GM19035 (cell line): ENCODE measurements at regions not wholly inside any gene's neighbourhood (a gene's known extent, or its start where the extent isn't known, plus 50 kb on each side); places are given as distances from the start of the nearest gene placed in this dataset.

Experiments
- ATAC-seq: cut with Tn5 transposase; IDR thresholded peaks from one replicate; pipeline ENCODE4 v1.9.1; 2021; ENCODE audit not compliant: unreplicated experiment

DNA sequence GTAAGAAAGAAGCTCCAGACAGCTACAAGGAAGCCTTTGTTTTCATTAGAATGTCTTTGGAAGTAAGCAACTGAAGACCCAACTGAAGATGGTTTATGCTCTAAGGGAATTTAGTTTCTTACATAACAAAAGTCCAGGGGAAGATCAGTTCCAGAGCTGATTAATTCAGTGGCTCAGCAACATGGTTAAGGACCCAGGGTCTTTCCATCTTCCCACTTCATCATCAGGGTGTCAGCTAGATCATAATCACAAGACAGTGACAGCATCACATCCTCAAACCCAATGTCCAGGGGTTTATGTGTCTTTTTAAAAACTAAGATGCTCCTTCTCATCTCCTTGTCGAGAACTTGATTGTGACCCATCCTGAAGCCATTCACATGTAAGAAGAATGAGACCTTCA is 119.7 kb upstream of the PRDM1 start:
- no peak for ATAC-seq

DNA sequence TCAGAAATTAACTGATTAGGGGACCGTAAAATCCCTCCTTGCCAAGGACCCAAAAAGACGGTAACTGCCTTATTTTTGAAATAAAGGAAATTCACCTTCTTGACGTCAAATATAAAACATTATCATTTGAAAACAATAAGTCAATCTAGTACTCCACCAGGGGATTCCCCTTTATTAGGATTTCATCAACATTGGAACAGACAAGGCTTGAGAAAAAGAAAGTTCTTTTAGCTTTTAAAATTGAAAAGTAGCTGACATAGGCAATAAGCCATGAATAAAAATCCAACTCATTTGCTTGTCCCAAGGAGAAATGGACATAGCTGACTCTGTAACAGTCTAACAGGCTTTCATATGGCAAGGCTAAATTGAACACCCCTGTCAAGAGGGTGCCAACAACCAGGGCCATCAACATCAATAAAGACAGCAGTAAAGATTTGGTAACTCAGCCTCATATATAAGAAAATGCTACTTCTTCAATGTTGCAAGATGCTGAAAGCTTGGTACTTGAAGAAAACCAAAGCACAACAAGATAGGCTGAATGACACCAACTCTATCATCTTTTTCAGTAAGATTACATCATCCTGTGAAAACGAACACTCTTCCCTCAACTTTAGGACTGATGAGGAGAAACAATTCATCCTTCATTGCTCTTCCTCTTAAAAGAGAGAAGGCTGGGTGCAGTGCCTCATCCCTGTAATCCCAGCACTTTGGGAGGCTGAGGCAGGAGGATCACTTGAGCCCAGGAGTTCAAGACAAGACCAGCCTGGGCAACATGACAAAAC is 121.0 kb upstream of the PRDM1 start:
- ATAC-seq = no peak

DNA sequence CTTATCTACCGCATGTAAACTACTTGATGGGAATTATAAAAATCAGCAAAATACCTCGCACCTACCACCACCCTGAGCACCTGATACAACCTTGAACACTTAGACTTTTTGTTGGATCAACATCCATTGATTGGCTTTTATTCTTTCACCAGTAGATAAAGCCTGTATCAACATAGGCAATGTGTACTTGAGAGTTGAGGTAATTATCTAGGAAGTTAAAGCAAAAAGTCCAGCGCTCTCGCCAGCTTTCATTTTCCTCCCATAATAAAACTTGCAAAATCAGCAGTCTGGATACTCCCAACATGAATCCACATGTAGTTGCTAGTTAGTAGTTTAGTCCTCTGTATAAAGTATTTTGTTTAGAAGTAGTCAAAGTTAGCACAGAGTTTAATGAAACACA is 132.0 kb upstream of the PRDM1 start:
- no peak for ATAC-seq

DNA sequence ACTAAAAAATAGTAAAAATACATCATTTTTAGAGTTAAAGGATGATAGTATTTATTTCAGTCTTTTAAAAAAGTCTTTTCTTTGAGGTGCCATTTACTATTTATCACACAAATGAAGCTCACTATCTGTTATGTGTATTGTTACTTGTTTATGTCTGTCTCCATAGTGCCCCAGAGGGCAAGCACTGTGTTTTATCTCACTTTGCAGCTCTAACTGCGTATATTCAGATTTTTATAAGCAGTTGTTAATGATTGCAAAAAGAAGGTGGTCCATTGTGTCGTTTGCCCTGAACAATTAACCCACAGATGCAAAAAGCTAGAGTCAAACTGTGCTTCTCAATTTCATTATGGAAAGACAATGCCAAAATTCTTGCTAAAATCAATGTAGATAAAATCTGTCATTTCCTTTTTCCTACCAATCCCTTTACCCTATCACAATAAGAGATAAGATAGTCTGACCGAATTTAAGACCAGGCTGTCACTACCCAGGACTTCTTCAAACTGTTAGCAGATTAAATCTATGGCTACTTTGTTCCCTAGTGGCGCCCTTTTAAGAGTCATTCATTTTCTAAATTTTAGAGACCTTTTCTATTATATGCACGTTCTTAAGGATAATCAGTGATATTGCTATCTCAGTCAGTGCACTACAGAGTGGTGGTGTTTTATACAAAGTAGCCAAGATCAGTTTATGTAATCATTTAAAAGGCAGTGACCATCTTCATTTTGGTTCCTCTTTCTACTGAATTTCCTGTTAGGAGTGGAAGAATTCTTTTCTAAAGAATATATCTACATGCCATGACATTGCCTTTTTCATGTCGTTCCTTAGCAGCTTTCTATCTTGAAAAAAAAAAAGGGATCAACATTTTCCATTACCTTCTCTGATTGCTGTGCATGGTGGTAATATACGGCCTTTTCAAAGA is 133.1 kb upstream of the PRDM1 start:
- no peak for ATAC-seq

DNA sequence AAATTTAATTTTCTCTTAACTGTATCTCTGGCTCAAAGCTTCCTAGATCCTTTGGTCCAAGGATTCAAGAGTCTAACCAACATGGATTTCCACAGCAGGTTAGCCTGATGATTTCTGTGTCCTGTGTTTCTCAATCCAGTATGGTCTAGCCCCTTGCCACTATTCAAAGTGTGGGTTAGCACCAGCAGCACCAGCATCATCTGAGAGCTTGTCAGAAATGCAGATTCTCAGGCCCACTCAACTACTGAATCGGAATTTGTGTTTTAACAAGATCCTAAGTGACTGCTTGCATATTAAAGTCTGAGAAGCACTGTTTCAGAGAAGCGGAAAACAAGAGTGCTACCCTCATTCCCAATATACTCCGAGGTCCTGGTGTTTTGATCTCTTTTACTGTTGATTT is 133.8 kb upstream of the PRDM1 start:
- ATAC-seq = no peak

DNA sequence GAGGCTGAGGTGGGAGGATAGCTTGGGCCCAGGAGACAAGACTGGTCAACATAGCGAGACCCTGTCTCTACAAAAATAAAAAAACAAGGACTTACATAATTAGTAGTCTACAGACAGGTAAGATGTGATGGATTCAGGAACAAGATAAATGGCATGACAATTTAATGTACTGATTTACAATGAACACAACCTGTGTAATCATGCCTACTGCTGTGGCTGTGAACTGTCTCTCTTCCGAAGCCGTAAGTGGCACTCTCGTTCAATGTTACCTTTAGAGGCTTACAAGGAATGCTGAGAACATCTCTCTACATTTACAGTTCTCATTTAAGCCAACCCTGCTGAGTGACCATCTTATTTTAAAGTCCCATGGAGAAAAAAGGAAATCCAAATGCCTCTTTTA is 134.8 kb upstream of the PRDM1 start:
- no peak for ATAC-seq

DNA sequence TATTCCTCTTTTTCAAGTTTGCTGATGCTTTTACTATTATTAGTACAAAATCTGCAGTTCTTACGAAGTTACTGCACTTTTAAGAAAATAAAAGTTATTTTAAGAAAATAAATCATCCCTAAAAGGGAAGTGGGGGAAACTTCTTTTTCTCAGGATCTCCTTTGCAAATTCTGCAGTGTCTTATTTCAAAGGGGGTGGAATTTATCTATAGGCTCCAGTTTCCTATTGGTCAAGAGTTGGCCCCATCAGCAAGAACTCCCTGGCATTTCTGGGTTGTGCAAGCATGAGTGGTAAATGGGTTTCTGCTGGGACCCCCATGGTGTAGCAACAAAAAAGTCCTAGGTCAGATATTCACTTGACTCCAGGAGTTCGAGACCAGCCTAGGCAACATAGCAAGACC is 136.3 kb upstream of the PRDM1 start:
- no peak for ATAC-seq

DNA sequence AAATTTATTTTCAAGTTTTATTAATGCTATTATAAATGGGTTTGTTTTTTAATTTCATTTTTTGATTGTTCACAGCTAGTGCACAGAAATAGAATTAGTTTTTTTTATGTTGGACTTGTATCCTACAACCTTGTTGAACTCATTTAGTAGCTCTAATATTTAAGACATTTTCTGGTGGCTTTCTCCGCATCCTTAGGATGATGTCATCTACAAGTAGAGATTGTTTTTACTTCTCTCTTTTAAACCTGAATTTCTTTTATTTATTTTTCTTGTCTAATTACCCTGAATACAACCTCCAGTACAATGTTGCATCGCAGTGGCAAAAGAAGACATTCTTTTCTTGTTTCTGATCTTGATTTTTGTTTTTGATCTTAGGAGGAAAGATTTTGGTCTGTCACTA is 142.6 kb upstream of the PRDM1 start:
- ATAC-seq = no peak

DNA sequence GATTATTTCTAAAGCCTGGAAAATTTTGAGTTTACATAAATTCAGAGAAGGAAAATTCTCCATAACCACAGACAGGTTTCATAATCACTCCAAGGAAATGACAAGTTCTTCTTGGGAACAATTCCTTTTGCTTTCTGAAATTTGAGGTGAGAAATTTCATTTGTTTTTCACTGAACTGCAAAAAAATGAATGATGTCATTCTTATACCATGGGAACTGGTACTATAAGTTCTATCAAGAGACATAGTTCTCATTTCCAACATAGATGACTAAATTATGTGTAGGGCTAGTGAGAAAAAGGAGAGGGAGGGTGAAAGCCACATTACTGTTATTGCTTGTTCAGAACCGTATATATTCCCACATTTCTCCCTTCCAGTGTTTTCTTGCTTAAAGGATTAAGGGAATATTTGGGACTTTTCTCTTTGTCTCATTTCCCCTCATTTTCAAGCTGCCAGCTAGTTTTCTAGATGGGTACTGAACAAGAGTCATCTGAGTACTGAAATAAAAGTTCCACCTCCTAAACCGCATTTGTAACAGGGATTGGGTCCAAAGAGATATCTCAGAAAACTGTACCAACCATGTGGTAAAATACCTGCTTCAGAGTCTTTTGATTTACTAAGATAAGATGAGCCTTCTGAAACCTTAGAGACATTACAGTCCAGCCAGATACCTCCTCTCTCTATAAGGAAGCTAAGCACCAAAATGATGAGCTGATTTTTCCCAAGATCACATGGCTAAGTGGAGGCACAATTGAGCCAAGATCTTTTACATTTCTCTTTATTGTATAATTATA is 144.3 kb upstream of the PRDM1 start:
- no peak for ATAC-seq

DNA sequence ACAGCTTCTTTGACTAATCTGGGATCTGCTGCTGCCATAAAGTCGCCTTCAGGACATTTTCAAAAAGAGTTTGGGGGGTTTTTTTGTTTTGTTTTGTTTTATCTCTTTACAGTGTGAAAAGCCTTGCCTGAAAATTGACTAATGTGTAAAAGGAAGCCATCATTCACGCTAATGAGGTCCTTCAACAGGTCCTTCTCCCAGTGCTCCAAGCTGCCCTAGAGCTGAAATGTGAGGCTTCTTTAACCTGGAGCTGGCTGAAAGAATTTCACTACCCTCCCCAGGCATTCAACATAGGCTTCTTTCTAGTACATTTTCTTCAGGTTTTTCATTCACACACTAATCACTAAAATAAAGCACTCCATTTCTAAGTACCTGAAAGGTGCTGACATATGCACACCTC is 145.1 kb upstream of the PRDM1 start:
- ATAC-seq = no peak

DNA sequence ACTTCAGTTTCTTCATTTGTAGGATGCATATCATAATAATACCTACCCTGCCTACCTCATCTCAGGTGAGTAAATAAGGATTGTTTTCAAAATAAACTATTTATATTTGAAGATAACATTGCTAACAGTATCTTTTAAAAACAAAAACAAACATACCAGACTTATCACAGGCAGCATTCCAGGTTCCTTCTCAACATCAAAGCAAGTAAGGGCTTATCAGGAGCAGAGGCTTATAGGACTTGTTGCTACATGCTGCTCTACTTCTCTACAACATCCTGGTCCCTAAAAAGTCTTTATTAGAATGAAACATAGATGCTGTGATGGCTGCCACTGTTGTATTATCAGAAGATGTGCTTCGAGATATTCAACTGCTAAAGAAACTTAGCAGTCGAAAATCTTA is 149.2 kb upstream of the PRDM1 start:
- no peak for ATAC-seq

DNA sequence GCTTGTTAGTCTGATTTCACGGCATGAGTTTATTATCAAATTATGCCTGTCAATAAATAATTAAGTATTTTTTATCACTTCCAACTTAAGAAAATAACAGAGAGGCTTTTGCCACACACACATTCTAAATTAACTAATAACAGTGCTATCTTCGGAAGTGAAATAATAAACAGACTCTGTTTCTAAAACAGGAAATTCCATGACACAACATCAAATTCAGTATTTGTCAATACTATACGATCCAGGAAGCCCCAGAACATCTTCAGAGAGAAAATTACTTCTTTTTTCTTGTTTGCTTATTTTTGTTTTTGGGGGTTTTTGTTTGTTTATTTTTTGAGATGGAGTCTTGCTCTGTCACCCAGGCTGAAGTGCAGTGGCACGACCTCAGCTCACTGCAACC is 150.7 kb upstream of the PRDM1 start:
- no peak for ATAC-seq

DNA sequence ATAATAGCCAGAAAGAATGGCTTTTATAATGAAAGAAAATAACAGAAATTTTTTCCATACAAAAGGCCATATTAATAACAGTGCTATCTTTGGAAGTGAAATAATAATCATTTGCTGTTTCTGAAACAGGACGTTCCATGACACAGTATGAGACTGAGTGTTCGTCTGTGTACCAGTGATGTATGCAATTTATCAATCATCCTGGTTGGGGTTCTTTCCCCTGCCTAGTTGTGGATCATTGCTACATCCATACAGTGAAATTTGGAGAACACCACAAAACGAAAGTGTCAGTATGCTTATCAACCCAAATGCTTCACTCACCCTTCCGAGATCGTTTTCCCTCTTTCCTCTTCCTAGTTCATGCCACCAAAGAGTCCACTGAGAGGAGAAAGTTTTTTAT is 151.4 kb upstream of the PRDM1 start:
- no peak for ATAC-seq

DNA sequence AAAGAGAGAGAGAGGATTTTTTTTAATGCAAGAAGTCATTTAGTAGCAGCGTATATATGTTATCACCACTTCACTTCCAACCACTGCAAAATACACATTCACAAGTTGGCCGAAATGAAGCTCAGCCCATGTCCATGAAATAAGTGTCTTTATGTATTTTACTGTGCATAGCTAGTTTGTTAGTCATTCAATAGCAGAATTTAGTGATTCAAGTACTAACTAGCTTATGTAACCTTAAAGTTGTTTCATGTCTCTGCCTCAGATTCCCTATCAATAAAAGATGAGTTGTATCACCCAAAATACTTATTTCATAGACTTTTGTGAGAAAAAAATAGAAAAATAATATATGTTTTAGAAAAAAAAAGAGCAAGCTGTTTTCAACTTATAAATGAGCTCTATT is 153.7 kb upstream of the PRDM1 start:
- ATAC-seq = no peak

DNA sequence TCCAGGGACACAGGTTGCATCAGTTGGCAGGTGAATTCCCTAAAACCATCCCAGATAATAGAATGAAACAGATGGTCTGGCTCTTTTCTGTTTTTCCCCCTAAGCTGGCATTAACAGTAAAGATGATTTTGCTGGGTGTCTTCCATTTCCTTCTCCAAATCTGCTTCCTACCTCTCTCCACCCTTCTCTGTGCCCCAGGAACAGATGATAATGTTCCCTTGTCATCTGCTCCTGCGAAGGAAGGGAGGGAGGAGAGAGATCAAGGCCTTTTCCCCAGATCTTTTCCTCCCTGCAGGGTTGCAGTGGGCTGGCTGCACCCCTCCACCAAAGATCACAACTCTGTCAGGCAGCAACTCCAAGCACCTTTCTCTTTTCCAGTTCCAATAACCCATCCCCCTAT is 156.5 kb upstream of the PRDM1 start:
- no peak for ATAC-seq

DNA sequence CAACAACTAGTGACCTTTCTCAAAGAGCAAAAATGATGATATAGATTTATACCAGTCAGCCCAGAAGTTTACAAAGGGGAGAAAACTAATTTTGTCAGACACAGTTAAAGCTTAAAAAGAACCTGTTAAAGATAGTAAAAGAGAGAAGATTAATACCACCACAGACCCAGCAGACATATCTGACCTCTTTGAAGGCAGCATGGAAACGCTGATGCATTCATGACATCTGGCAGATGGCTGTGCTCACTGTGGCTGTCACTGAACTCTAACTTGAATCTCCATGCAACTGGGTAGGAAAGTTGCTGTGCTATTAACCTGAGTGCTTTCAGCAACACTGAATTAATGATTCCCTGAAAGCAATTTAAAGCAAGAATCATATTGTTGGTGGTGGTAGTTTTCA is 159.8 kb upstream of the PRDM1 start:
- no peak for ATAC-seq

DNA sequence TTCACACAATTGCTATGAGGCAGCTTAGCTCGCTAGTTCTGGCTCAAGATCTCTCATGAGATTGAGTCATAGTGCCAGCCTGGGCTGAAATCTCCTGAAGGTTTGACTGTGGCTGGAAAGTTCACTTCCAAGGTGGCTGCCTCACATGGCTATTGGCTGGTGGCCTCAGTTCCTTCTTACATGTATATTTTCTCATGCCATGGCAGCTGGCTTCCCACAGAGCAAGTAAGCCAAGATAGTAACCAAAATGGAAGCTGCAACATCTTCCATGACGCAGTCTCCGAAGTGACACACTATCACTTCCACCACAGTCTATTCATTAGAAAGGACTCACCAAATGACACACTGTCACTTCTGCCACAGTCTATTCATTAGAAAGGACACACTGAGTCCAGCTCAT is 160.4 kb upstream of the PRDM1 start:
- ATAC-seq = no peak

DNA sequence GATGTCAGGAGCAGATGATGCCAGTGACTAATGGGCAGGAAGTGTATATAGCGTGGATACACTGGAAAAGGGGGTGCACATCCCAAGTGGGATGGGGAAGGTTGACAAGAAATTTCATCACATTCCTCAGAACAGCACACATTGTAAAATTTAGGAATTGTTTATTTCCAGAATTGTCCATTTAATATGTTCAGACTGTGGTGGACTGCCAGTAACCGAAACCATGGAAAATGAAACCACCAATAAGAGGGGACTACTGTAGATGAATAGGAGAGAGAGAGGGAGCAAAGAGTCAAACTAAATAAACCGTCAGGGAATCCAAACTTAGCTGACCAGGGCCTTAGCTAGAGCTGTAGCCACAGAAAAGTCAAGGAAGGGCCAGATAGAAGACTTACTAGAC is 164.4 kb upstream of the PRDM1 start:
- ATAC-seq = no peak

DNA sequence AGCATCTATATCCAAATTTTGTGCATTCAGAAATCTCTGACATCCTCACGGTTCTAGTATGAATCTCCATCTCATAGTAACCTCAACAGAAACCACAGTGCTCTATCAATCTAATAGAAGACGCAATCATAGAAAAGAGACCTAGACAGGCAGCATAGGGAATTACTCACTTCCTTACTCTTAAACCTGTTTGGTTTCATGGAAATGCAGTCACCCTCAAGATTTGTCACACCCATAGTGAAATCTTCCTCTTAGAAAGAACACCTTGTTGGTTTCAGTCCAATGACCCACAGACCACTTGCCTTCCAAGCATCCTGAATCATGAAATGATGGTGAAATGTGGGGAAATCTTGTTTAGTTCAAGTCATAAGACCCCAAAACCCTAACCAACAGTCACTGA is 166.1 kb upstream of the PRDM1 start:
- ATAC-seq = no peak

DNA sequence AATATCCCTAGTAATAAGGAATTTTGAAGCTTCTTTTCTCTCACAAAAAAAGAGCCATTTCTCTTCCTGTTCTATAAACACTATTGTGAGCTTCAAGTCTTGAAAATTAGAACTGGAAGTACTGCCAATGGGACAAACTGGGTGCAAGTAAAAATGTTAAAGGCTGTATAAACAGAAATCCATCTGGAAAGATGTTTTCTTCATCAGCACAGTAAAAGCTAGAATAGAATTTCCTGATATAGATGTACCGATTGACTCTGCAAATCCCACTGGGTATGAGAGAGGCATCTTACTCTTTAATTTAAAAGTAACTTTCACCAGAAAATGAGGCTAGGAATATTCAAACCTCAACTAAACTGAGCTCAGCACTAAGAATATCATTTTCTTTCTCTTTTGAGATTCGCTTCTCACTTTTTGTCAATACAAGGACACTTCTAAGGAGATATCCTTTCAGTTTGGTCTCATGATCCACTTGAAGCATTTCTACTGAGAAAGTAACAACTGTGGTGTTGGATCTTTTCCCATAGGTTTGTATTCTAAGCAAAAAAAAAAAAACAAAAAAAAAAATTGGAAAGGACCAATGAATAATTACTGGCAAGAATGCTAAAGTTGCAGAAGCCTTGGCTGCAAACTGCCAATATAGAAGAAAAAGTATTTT is 169.0 kb upstream of the PRDM1 start:
- ATAC-seq = no peak

DNA sequence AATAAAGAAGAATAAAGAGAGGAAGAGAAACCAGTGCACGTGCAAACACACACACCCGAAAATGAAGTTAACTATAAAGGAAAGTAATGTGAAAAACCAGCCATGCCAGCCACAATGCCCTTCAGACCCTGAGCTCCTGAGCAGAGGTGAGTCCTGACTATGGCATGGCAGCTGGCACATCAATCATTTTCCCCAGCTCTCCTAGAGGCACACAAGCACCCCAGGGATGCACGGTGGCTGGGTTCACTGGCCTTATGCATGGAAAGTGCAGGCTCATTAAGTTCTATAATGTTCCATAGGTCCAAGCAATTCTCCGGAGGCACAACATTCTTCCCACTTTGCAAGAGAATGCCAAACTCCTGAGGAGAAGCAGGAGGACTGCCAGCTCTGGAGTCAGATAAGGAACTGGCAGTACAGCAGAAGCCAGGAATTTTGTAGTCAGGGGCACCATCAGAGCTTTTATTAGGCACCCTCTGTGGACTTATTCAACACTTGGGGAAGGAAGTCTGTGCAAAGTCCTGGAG is 175.0 kb upstream of the PRDM1 start:
- no peak for ATAC-seq
